GM18520 (cell line): ENCODE measurements at regions not wholly inside any gene's neighbourhood (a gene's known extent, or its start where the extent isn't known, plus 50 kb on each side); places are given as distances from the start of the nearest gene placed in this dataset.
A peak's percentile ranks its signal among the peaks of the same experiment; 100 is the strongest.

Experiments
- ATAC-seq: cut with Tn5 transposase; IDR thresholded peaks from one replicate; pipeline ENCODE4 v1.9.1; 2021; ENCODE audit not compliant: unreplicated experiment

- ATAC-seq = no peak
Observed at GRCh38 chr20:24862606-24863005, 86.5 kb upstream of the CST7 start.

- no peak for ATAC-seq
Observed at GRCh38 chr20:24863356-24863755, 85.7 kb upstream of the CST7 start.

GRCh38 chr20:24866008-24866407 lies 83.1 kb upstream of the CST7 start:
- ATAC-seq = no peak

- ATAC-seq = no peak
Observed at GRCh38 chr20:24866742-24867141, 82.3 kb upstream of the CST7 start.

- no peak for ATAC-seq
Observed at GRCh38 chr20:24867556-24867955, 81.5 kb upstream of the CST7 start.

- no peak for ATAC-seq
Observed at GRCh38 chr20:24868396-24868927, 80.6 kb upstream of the CST7 start.

- no peak for ATAC-seq
Observed at GRCh38 chr20:24868959-24869358, 80.1 kb upstream of the CST7 start.

- no peak for ATAC-seq
Observed at GRCh38 chr20:24870057-24870456, 79.0 kb upstream of the CST7 start.

GRCh38 chr20:24870881-24871280 lies 78.2 kb upstream of the CST7 start:
- ATAC-seq = no peak

- ATAC-seq = no peak
Observed at GRCh38 chr20:24871480-24872213, 77.4 kb upstream of the CST7 start.

GRCh38 chr20:24872291-24873024 lies 76.6 kb upstream of the CST7 start:
- ATAC-seq = peak; percentile 37

- ATAC-seq = no peak
Observed at GRCh38 chr20:24873025-24873620, 75.9 kb upstream of the CST7 start.

GRCh38 chr20:24875078-24875477 lies 74.0 kb upstream of the CST7 start:
- ATAC-seq = no peak

- no peak for ATAC-seq
Observed at GRCh38 chr20:24877652-24878051, 71.4 kb upstream of the CST7 start.

GRCh38 chr20:24878657-24879056 lies 70.4 kb upstream of the CST7 start:
- no peak for ATAC-seq

GRCh38 chr20:24879875-24880274 lies 69.2 kb upstream of the CST7 start:
- ATAC-seq = no peak

GRCh38 chr20:24880356-24880755 lies 68.7 kb upstream of the CST7 start:
- ATAC-seq = no peak

- no peak for ATAC-seq
Observed at GRCh38 chr20:24890286-24890685, 58.8 kb upstream of the CST7 start.

- ATAC-seq = no peak
Observed at GRCh38 chr20:24891546-24892393, 57.3 kb upstream of the CST7 start.

GRCh38 chr20:24892522-24892921 lies 56.5 kb upstream of the CST7 start:
- no peak for ATAC-seq

GRCh38 chr20:24892931-24893330 lies 56.1 kb upstream of the CST7 start:
- no peak for ATAC-seq
